IMR-90 (cell line): ENCODE measurements at regions not wholly inside any gene's neighbourhood (a gene's known extent, or its start where the extent isn't known, plus 50 kb on each side); places are given as distances from the start of the nearest gene placed in this dataset.

ENCODE experiments used
- ATAC-seq: fragments of 200-7000 bp; cut with Tn5 transposase; 2 replicates; pipeline ENCODE4 v1.9.1; 2020; ENCODE audit warnings: low read depth, mild to moderate bottlenecking, moderate library complexity
- BruUV-seq: library from RNA; stranded (reverse); fragments of 400-500 nt; replicated peaks from 2 replicates; lab custom pipeline; 2021; lab: Mats Ljungman, UMichigan
- CTCF ChIA-PET: fragments of 300-600 bp; formaldehyde crosslinking; extraction: SDS; loops from one replicate; lab custom pipeline; 2021; ENCODE audit warnings: antibody characterized with exemption; lab: Yijun Ruan, JAX
- POLR2A ChIA-PET: fragments of 300-600 bp; sonication (Branson Sonifier 250); formaldehyde crosslinking; loops from one replicate; lab custom pipeline; 2022; ENCODE audit warnings: antibody characterized with exemption; ENCODE audit not compliant: unreplicated experiment; lab: Charles Lee
- DNase-seq: peaks from one replicate; pipeline ENCODE4 v3.0.0; 2013
- H2AFZ ChIP-seq: replicated peaks from 2 replicates; pipeline ENCODE3; 2013; ENCODE audit warnings: low read length, mild to moderate bottlenecking; ENCODE audit not compliant: poor library complexity
- H2AK5ac ChIP-seq: 2 replicates; pipeline ENCODE4 v1.6.1; 2013; ENCODE audit warnings: low read depth, low read length, inconsistent platforms
- H2AK9ac ChIP-seq: replicated peaks from 2 replicates; pipeline ENCODE3; 2013; ENCODE audit warnings: mild to moderate bottlenecking, low read depth, low read length, moderate library complexity; ENCODE audit not compliant: poor library complexity
- H2BK120ac ChIP-seq: 2 replicates; pipeline ENCODE4 v1.6.1; 2013; ENCODE audit warnings: low read depth, low read length, inconsistent platforms
- H2BK15ac ChIP-seq: 3 replicates; pipeline ENCODE4 v1.6.1; 2013; ENCODE audit warnings: low read depth, low read length, inconsistent platforms
- H2BK20ac ChIP-seq: 2 replicates; pipeline ENCODE4 v1.6.1; 2013; ENCODE audit warnings: low read depth, mild to moderate bottlenecking, inconsistent platforms, low read length, moderate library complexity
- H2BK5ac ChIP-seq: 2 replicates; pipeline ENCODE4 v1.6.1; 2013; ENCODE audit warnings: mild to moderate bottlenecking, low read depth, low read length, inconsistent platforms; ENCODE audit not compliant: poor library complexity, severe bottlenecking
- H3K14ac ChIP-seq: replicated peaks from 2 replicates; pipeline ENCODE4 v1.6.1; 2013; ENCODE audit warnings: low read depth, low read length, inconsistent platforms
- H3K18ac ChIP-seq: 2 replicates; pipeline ENCODE4 v1.6.1; 2013; ENCODE audit warnings: low read depth, low read length, control low read depth
- H3K23ac ChIP-seq: 2 replicates; pipeline ENCODE4 v1.6.1; 2013; ENCODE audit warnings: low read depth, low read length, inconsistent platforms
- H3K27ac ChIP-seq: 2 replicates; pipeline ENCODE4 v1.5.1; 2013; ENCODE audit warnings: mild to moderate bottlenecking, control low read depth, low read length; ENCODE audit not compliant: insufficient read depth
- H3K27me3 ChIP-seq: 2 replicates; pipeline ENCODE4 v1.6.1; 2013; ENCODE audit warnings: low read length; ENCODE audit not compliant: control insufficient read depth, insufficient read depth
- H3K36me3 ChIP-seq: 2 replicates; pipeline ENCODE4 v1.6.1; 2013; ENCODE audit warnings: low read length, mixed read lengths; ENCODE audit not compliant: control insufficient read depth, insufficient read depth
- H3K4ac ChIP-seq: 2 replicates; pipeline ENCODE4 v1.6.1; 2013; ENCODE audit warnings: low read depth, low read length, inconsistent platforms
- H3K4me1 ChIP-seq: 2 replicates; pipeline ENCODE4 v1.6.1; 2013; ENCODE audit warnings: low read length, mixed read lengths; ENCODE audit not compliant: control insufficient read depth, insufficient read depth
- H3K4me2 ChIP-seq: 2 replicates; pipeline ENCODE4 v1.6.1; 2013; ENCODE audit warnings: low read depth, mild to moderate bottlenecking, control low read depth, low read length, moderate library complexity
- H3K4me3 ChIP-seq: 2 replicates; pipeline ENCODE4 v1.5.1; 2013; ENCODE audit warnings: low read depth, mild to moderate bottlenecking, control low read depth, low read length, moderate library complexity; ENCODE audit not compliant: insufficient read depth
- H3K56ac ChIP-seq: 2 replicates; pipeline ENCODE4 v1.6.1; 2013; ENCODE audit warnings: low read length, inconsistent platforms; ENCODE audit not compliant: insufficient read depth; ENCODE audit errors: extremely low read depth
- H3K79me1 ChIP-seq, 2 experiments: 2 replicates each; pipeline ENCODE4 v1.6.1; 2013; ENCODE audit warnings: low read length in 2 of 2, inconsistent platforms in 1 of 2, low read depth in 1 of 2
- H3K9ac ChIP-seq: 2 replicates; pipeline ENCODE4 v1.6.1; 2013; ENCODE audit warnings: low read depth, low read length, control low read depth
- H3K9me1 ChIP-seq: 2 replicates; pipeline ENCODE4 v1.6.1; 2013; ENCODE audit warnings: low read length, inconsistent platforms; ENCODE audit not compliant: insufficient read depth
- H3K9me3 ChIP-seq: 2 replicates; pipeline ENCODE4 v1.6.1; 2013; ENCODE audit warnings: low read length; ENCODE audit not compliant: control insufficient read depth, insufficient read depth
- H4K20me1 ChIP-seq: 2 replicates; pipeline ENCODE4 v1.6.1; 2013; ENCODE audit warnings: low read length, inconsistent platforms; ENCODE audit not compliant: insufficient read depth
- H4K5ac ChIP-seq: 2 replicates; pipeline ENCODE4 v1.6.1; 2013; ENCODE audit warnings: mild to moderate bottlenecking, low read depth, low read length, control low read depth
- H4K8ac ChIP-seq, 2 experiments: 2 replicates each; pipeline ENCODE4 v1.6.1; 2013; ENCODE audit warnings: low read depth in 2 of 2, low read length in 2 of 2, control low read depth in 1 of 2, inconsistent platforms in 1 of 2
- H4K91ac ChIP-seq: 2 replicates; pipeline ENCODE4 v1.6.1; 2013; ENCODE audit warnings: low read depth, low read length, inconsistent platforms; ENCODE audit not compliant: insufficient read depth
- BHLHE40 ChIP-seq: fragments of 150-350 bp; IDR thresholded peaks from 2 replicates; pipeline ENCODE4 v1.6.1; 2016; ENCODE audit warnings: mild to moderate bottlenecking, low read depth, low read length
- CEBPB ChIP-seq: IDR thresholded peaks from 2 replicates; pipeline ENCODE4 v1.6.1; 2012; ENCODE audit warnings: low read depth, low read length, improper control_type of control experiment
- CHD1 ChIP-seq: IDR thresholded peaks from 2 replicates; pipeline ENCODE4 v1.6.1; 2012; ENCODE audit warnings: low read depth, low read length, improper control_type of control experiment
- CTCF ChIP-seq: conservative IDR thresholded peaks from 2 replicates; pipeline ENCODE4 v1.5.1; 2012; ENCODE audit warnings: mild to moderate bottlenecking, low read depth, low read length, improper control_type of control experiment
- ELK1 ChIP-seq: fragments of 150-350 bp; IDR thresholded peaks from 2 replicates; pipeline ENCODE4 v1.6.1; 2016; ENCODE audit warnings: low read depth, mild to moderate bottlenecking, low read length, moderate library complexity, borderline replicate concordance
- FOS ChIP-seq: fragments of 150-350 bp; IDR thresholded peaks from 2 replicates; pipeline ENCODE4 v1.6.1; 2016; ENCODE audit warnings: low read depth, low read length
- MAFK ChIP-seq: IDR thresholded peaks from 2 replicates; pipeline ENCODE4 v1.6.1; 2012; ENCODE audit warnings: low read depth, low read length, improper control_type of control experiment
- MAZ ChIP-seq: IDR thresholded peaks from 2 replicates; pipeline ENCODE4 v1.6.1; 2012; ENCODE audit warnings: low read depth, mild to moderate bottlenecking, low read length, improper control_type of control experiment, moderate library complexity, borderline replicate concordance
- MXI1 ChIP-seq: IDR thresholded peaks from 2 replicates; pipeline ENCODE4 v1.6.1; 2012; ENCODE audit warnings: low read depth, mild to moderate bottlenecking, low read length, moderate library complexity, borderline replicate concordance
- NFE2L2 ChIP-seq: fragments of 150-350 bp; IDR thresholded peaks from 2 replicates; pipeline ENCODE4 v1.6.1; 2016; ENCODE audit warnings: low read depth, mild to moderate bottlenecking, low read length
- POLR2A ChIP-seq: IDR thresholded peaks from 2 replicates; pipeline ENCODE4 v1.6.1; 2012; ENCODE audit warnings: mild to moderate bottlenecking, low read depth, low read length
- RAD21 ChIP-seq: IDR thresholded peaks from 2 replicates; pipeline ENCODE4 v1.6.1; 2012; ENCODE audit warnings: low read length, improper control_type of control experiment
- RCOR1 ChIP-seq: IDR thresholded peaks from 2 replicates; pipeline ENCODE4 v1.6.1; 2012; ENCODE audit warnings: mild to moderate bottlenecking, low read length, improper control_type of control experiment; ENCODE audit not compliant: insufficient replicate concordance
- RFX5 ChIP-seq: IDR thresholded peaks from 2 replicates; pipeline ENCODE4 v1.8.0; 2012; ENCODE audit warnings: low read depth, mild to moderate bottlenecking, low read length, moderate library complexity
- SMC3 ChIP-seq: fragments of 150-350 bp; IDR thresholded peaks from 2 replicates; pipeline ENCODE4 v1.6.1; 2016; ENCODE audit warnings: low read depth, mild to moderate bottlenecking, antibody characterized with exemption, low read length, moderate library complexity
- USF2 ChIP-seq: fragments of 150-350 bp; IDR thresholded peaks from 2 replicates; pipeline ENCODE4 v1.6.1; 2017; ENCODE audit warnings: mild to moderate bottlenecking, antibody characterized with exemption, low read length, low read depth
- WGBS, 2 experiments: methylation state at CpG; one replicate each; pipeline versions ENCODE4 v1.1.5 to v1.1.7; 2013; ENCODE audit warnings: missing lambda C conversion rate in 2 of 2; ENCODE audit not compliant: insufficient read length in 1 of 2; ENCODE audit errors: extremely low coverage in 2 of 2; 5-methylcytosine and 5-hydroxymethylcytosine counted together
- dilution Hi-C: fragments of 300-500 bp; cut with HindIII; formaldehyde crosslinking; loops from one replicate; pipeline ENCODE4 v1.14.3; 2018; ENCODE audit warnings: low sequenced_read_pairs; ENCODE audit not compliant: unreplicated experiment
- in situ Hi-C: fragments of 300-500 bp; cut with MboI; formaldehyde crosslinking; loops from 3 replicates; pipeline ENCODE4 v1.14.3; 2019; ENCODE audit warnings: low sequenced_read_pairs, inconsistent platforms, mixed read lengths
- intact Hi-C: fragments of 100-400 bp; cut with micrococcal nuclease; formaldehyde crosslinking; loops from 2 replicates; pipeline ENCODE4 v1.10.0; 2022

GRCh38 chr2:153387203-153387602, 91.4 kb downstream of the RPRM start:
- H3K36me3 ChIP-seq, result no peaks in the 10 kb centered on the region
- CTCF ChIA-PET, result no interaction called here

More at GRCh38 chr2:153387203-153387602, 91.4 kb downstream of the RPRM start:
- no peak overlapping the region for H3K4ac ChIP-seq
- H3K9ac ChIP-seq, result no peak overlapping the region
- WGBS, 2 experiments, result no CpG with 5 or more reads among the region's 4 CpGs
- no peak overlapping the region for H2AFZ ChIP-seq
- H2BK20ac ChIP-seq, result no peak overlapping the region
- in situ Hi-C loops, result no loop called here
- no peak for ATAC-seq
- H3K79me1 ChIP-seq, result no peaks in the 10 kb centered on the region
- H3K9me3 ChIP-seq, result no peaks in the 10 kb centered on the region
- no peaks in the 10 kb centered on the region for H4K20me1 ChIP-seq
- H3K4me2 ChIP-seq, result no peak overlapping the region
- no peak overlapping the region for H3K4me3 ChIP-seq
- H3K4me1 ChIP-seq, result no peaks in the 10 kb centered on the region
- no peak overlapping the region for H4K91ac ChIP-seq
- intact Hi-C loops, result no loop called here
- no peak overlapping the region for H4K5ac ChIP-seq
- no peak overlapping the region for H2BK120ac ChIP-seq
- H2BK5ac ChIP-seq, result no peak overlapping the region
- H3K18ac ChIP-seq, result no peak overlapping the region
- TF ChIP-seq RCOR1 (no peak), CTCF (no peak), CHD1 (no peak), BHLHE40 (no peak), SMC3 (no peak), ELK1 (no peak), MAFK (no peak), POLR2A (no peak), NFE2L2 (no peak), MAZ (no peak), RAD21 (no peak), CEBPB (no peak), MXI1 (no peak), USF2 (no peak), FOS (no peak), RFX5 (no peak)
- dilution Hi-C loops, result no loop called here
- H3K14ac ChIP-seq, result no peak overlapping the region
- H3K23ac ChIP-seq, result no peak overlapping the region
- H2AK5ac ChIP-seq, result no peak overlapping the region
- POLR2A ChIA-PET, result no interaction called here
- no peak for DNase-seq
- no peaks in the 10 kb centered on the region for H3K9me1 ChIP-seq
- no peak overlapping the region for H3K56ac ChIP-seq
- no TSS peak for BruUV-seq
- H4K8ac ChIP-seq, result no peak overlapping the region
- H3K27ac ChIP-seq, result no peak overlapping the region
- no peak overlapping the region for H2AK9ac ChIP-seq
- H3K27me3 ChIP-seq, result no peaks in the 10 kb centered on the region
- no peak overlapping the region for H2BK15ac ChIP-seq
